HG03159 (cell line): ENCODE measurements at regions not wholly inside any gene's neighbourhood (a gene's known extent, or its start where the extent isn't known, plus 50 kb on each side); places are given as distances from the start of the nearest gene placed in this dataset.
A peak's percentile ranks its signal among the peaks of the same experiment; 100 is the strongest.

ENCODE experiments used
- ATAC-seq: cut with Tn5 transposase; IDR thresholded peaks from one replicate; pipeline ENCODE4 v1.9.1; 2021; ENCODE audit warnings: mild to moderate bottlenecking, moderate library complexity; ENCODE audit not compliant: unreplicated experiment

DNA sequence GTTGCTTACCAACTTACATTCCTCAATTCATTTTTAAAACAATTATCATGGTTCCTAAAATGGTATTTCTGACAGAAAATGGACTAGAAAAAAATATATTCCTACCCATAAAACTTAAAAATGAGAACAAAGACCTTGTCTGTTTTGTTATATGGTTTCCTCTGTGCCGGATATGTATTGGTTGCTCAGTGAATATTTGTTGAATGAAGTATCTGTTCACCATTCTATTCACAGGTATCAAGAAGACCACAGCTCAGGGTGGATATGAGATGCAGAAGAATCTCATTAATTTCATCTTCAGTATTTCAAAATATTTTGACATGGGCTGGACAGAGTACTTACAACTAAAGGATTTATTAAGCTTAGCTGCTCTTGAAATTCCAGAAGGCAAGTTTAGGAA lies 58.1 kb downstream of the TUSC7 start:
- ATAC-seq: no peak

DNA sequence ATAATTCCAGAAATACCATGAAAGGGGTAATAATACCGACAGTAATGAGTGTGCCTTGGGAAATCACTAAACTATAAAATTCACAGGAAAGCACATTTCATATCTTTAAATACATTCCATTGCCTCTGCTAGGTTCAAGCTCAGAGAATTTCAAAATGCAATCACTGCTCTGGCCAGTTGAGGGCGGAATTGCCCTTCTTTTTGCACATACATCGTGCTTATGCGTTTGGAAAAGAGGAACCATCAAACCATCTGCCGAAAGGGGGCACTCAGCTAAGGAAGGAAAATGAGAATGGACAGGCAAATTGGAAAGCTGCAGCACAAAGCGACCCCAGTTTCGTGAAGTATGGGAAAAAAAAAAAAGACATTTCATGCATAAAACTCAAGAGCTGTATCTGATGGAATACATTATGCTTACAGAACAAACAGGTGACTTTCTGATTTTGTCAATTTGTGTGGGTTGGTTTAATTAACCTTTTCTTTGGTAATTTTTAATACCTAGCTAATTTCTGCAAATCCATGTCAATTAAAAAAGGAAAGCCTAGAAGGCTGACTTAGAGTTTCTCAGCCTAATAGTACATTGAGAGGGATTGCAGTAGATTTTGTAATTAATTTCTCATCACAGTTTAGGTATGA lies 61.4 kb downstream of the TUSC7 start:
- ATAC-seq: peak; percentile 100

DNA sequence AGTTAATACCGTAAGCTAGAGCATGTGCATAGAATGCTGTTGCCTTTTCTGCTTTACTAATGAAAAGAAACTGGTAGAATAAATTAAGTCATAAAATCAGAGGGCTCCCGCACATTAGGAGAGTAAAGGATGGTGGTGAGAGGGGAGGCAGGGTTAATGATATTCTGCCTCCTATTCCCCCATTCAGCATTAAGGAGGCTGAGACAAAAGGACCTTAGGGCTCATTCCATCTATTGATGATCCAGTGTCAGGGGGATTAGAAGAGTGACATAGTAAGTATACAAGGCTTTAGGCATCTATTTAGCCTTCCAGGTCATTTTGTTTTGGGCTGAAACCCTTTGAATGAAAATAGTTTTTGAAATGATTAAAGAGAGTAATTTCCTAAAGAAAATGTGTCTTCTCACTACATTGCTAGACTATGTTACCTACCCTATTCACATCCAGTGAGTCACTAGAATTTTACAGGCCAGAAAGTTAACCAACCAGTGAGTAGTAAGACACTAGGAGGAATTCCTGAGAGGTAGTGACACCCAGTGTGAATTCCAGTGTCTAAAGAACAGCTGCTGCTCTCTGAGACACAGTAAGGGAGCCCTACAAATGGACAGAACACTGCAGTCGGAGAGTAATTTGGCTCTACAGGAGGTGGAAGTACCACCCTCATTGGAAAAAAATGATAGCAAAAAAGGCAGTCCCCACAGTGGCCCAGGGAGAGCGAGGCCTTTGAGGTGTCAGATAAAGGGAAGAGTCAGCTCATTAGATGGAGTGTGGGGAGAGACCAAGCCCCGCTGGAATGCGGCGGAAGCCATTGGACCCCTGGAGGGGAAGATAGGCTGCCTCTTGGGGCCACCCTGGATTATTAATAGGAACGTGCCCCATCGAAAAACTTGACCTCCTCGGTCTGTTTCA lies 67.6 kb downstream of the TUSC7 start:
- ATAC-seq: no peak

DNA sequence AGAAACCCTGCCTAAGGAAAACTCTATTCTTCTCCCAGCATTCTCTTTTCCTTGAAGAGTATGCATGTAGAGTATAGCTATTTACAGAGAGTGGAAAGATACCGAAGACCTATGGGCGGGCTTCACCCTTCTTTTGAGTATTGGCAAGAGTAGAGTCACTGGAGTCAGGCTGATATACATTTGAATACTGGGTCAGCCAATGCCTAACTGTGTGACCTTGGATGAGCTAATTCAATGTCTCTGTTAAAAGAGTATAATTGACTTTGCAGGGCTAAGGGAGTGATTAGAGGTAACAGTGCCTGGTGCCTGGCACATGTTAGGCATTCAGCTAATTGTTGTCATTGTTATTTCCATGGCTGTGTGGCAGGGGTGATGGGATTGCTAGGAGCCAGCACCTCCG lies 75.6 kb downstream of the TUSC7 start:
- ATAC-seq: no peak

DNA sequence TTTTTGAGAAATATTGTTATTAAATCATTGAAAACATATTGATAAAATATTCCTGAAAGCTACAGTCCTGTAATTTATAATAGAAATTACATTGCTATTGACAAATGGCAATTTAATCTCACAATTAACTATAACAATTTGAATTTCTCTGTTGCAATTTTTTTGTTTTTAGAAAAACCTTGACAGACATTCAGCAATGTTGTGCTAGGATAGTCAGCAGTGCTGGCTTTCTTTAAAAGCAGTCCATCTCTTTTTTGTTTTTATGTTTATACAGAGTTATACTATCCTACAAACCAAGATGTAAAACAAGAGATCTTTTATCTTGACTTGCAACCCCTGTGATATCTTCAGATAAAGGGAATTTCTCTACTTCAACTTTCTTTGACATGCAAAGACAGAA lies 93.1 kb downstream of the TUSC7 start:
- ATAC-seq: no peak

GRCh38 chr3:116806351-116806750 lies 96.8 kb downstream of the TUSC7 start:
- no peak for ATAC-seq

DNA sequence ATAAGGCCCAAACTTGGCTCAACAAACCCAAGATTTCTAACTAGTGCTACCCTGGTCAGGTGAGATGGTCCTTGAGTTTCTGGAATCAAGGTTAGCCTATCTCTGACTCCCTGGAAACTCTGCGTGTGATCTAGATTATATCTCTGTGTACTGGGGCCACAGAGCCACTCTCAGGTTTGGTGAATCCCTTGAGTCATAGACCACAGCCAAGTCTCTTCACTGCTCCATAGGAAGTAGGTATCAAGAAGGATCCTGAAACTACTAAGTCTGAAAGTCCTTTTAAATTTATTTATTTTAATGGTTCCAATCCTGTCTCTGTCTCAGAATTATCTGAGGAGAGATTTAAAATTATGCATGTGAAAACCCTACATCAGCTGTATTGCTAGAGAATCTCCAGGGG lies 99.1 kb downstream of the TUSC7 start:
- ATAC-seq: no peak

GRCh38 chr3:116809208-116809607 lies 99.6 kb downstream of the TUSC7 start:
- ATAC-seq: no peak

DNA sequence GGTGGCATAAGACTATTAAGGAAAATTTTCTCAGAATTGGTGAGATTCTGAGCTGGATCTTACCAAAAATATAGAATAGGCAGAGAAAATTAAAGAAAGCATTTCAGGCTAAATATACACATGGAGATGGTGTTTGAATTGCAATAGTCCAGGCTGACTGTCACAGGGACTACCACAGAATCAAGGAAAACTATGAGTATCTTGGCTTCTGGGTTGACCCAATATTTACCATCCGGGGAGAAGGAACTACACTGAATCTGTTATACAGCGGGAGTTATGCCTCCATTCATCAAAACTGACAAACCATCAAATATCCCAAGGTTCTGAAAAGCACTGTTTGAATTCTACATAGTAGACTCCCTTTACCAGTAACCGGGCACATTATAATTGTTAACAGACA lies 102.2 kb downstream of the TUSC7 start:
- ATAC-seq: no peak

GRCh38 chr3:116812949-116813348 lies 103.4 kb downstream of the TUSC7 start:
- no peak for ATAC-seq

- no peak for ATAC-seq
Observed at GRCh38 chr3:116815321-116815720, 105.7 kb downstream of the TUSC7 start.

DNA sequence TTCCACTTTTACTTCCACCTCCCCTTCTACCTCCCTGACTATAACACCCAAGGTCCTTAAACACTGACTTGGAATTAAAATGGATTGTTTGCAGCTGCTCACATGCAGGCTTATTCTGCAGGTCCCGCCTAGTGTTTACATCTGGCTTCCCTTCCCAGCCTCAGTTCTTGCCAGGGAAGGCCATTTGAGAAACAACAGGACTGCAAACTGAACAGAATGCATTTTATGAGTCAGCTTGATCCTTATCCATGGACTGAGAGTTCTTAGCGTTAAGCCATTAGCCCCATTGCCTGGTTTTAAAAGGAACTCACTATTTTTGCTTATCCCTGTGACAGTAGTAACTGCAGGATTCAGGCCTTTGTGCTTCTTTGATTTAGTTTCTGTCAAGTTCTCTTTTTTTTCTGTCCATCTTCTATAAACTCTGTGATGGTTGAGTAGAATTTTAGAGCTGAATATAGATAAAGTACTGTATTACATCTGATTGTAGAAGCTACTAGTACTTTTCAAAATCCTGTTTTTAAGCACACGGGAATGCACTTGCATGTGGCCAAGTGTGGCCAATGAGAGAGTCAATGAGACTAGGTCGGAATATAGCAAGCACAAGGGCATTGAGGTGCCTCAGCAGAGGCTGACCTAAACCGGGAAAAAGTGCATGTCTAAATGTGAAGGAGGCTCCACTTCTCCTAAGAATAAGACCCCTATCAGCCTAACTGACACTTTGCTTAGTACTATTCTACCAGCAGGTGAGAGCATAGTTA lies 106.4 kb downstream of the TUSC7 start:
- ATAC-seq: no peak

- ATAC-seq: no peak
Observed at GRCh38 chr3:116821371-116821770, 111.8 kb downstream of the TUSC7 start.

DNA sequence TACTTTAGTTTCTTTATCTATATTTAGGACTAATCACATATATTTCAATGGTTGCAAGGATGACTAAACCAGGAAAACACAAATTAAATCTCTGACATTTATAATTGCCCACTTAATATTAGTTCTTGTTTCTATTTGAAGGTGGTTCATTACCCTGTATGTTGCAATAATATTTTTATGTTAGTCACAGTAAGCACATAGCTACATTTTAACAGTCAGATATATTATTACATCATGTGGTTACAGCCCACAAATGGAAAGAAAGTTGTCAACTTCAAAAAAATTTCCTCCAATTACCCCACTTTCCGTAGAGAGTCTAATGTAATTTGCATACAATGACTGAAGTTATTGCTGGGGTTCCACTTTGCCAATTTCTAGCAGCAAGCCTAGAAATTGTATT lies 114.6 kb downstream of the TUSC7 start:
- ATAC-seq: no peak

GRCh38 chr3:116833202-116833601 lies 123.6 kb downstream of the TUSC7 start:
- ATAC-seq: no peak

GRCh38 chr3:116834816-116835215 lies 125.2 kb downstream of the TUSC7 start:
- no peak for ATAC-seq

GRCh38 chr3:116835658-116836057 lies 126.1 kb downstream of the TUSC7 start:
- no peak for ATAC-seq

GRCh38 chr3:116836286-116836685 lies 126.7 kb downstream of the TUSC7 start:
- no peak for ATAC-seq

DNA sequence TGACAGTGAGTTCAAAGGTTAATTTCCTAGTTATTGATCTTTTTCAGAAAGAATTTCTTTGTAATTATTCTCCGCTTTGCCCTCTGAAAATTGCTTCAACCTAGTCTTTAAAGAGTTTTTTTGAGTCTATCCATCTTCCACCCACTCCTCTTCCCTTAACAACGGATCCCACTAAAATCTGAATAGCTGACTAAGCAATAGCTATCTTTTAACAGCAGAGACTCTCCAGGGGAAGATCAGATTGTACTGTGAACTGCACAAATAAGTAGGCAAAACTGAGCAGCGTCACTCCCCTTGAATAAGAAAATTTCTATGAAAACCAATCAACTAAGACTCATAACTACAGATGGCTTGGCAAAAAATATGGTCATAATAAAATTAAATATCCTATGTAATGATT lies 127.9 kb downstream of the TUSC7 start:
- no peak for ATAC-seq

DNA sequence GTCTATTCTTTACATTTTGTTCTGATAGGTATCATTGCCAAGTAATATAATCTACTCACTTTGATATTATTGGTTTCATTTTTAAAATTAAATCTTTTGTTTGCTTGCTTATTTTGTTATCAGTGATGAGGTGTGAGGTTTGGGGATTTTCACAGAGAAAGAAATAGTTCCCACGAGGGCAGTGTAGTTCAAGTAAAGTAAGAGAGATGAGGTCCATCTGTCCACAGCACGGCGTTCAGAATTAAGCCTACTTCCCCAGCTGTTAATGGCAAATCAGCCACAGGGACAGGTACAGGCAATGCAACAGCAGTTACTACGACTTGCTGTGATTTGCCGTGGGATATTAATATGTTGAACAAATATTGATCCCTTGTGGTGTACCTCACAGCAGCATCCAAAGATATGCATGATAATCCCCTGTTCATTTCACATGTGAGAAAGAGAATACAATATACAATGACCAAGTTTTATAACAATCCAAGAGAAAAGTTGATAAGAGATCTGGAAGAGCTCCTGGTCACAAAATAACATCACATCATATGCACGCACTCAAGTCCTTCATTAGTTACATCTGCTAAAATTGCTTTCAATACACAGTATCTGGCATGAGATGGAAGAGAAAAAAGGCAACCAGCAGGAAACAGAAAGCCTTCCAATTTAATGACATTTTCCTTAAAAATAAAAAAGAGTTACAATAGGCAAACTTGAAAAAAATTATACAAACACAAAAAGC lies 131.6 kb downstream of the TUSC7 start:
- ATAC-seq: no peak
